GM06990 (cell line): ENCODE measurements at regions not wholly inside any gene's neighbourhood (a gene's known extent, or its start where the extent isn't known, plus 50 kb on each side); places are given as distances from the start of the nearest gene placed in this dataset.

ENCODE experiments used
- DNase-seq: peaks from one replicate; pipeline ENCODE4 v3.0.0-alpha.2; 2011; ENCODE audit not compliant: insufficient read length; ENCODE audit errors: extremely low read depth
- H3K27me3 ChIP-seq: replicated peaks from 2 replicates; pipeline ENCODE4 v1.6.0; 2011; ENCODE audit warnings: low read length; ENCODE audit not compliant: control insufficient read depth, insufficient read depth
- H3K36me3 ChIP-seq: 2 replicates; pipeline ENCODE4 v1.5.1; 2011; ENCODE audit warnings: low read length; ENCODE audit not compliant: control insufficient read depth, insufficient read depth
- H3K4me3 ChIP-seq: replicated peaks from 2 replicates; pipeline ENCODE4 v1.5.1; 2011; ENCODE audit warnings: low read depth, mild to moderate bottlenecking, control low read depth, low read length
- CTCF ChIP-seq: IDR thresholded peaks from 2 replicates; pipeline ENCODE4 v1.5.1; 2011; ENCODE audit warnings: low read length, control low read depth, mild to moderate bottlenecking, inconsistent platforms; ENCODE audit not compliant: insufficient read depth, poor library complexity, severe bottlenecking

GRCh38 chr2:185633621-185634020 lies 105.0 kb upstream of the FSIP2 start:
- TF ChIP-seq CTCF: no peak

GRCh38 chr2:185638771-185639170 lies 99.8 kb upstream of the FSIP2 start:
- no peak for DNase-seq
- TF ChIP-seq CTCF: no peak
- Histone ChIP-seq H3K4me3 (no peak overlapping the region), H3K27me3 (no peaks in the 10 kb centered on the region), H3K36me3 (no peaks in the 10 kb centered on the region)

More at GRCh38 chr2:185633621-185634020, 105.0 kb upstream of the FSIP2 start:
- H3K36me3 ChIP-seq: no peaks in the 10 kb centered on the region
- no peak for DNase-seq
- no peak overlapping the region for H3K4me3 ChIP-seq
- H3K27me3 ChIP-seq: no peaks in the 10 kb centered on the region

GRCh38 chr2:185640588-185640987 lies 98.0 kb upstream of the FSIP2 start:
- TF ChIP-seq CTCF: no peak
- Histone ChIP-seq H3K36me3 (no peaks in the 10 kb centered on the region), H3K27me3 (no peaks in the 10 kb centered on the region), H3K4me3 (no peak overlapping the region)
- DNase-seq: no peak

GRCh38 chr2:185643434-185643833 lies 95.2 kb upstream of the FSIP2 start:
- no peak for DNase-seq
- Histone ChIP-seq H3K36me3 (no peaks in the 10 kb centered on the region), H3K4me3 (no peak overlapping the region), H3K27me3 (no peaks in the 10 kb centered on the region)
- TF ChIP-seq CTCF: no peak

GRCh38 chr2:185644828-185645227 lies 93.8 kb upstream of the FSIP2 start:
- H3K36me3 ChIP-seq: no peaks in the 10 kb centered on the region
- no peak overlapping the region for H3K4me3 ChIP-seq
- H3K27me3 ChIP-seq: no peaks in the 10 kb centered on the region
- no peak for DNase-seq
- no peak for TF ChIP-seq CTCF

GRCh38 chr2:185645529-185645928 lies 93.1 kb upstream of the FSIP2 start:
- TF ChIP-seq CTCF: no peak
- Histone ChIP-seq H3K4me3 (no peak overlapping the region), H3K36me3 (no peaks in the 10 kb centered on the region), H3K27me3 (no peaks in the 10 kb centered on the region)
- no peak for DNase-seq
